ENCODE measurements at regions not wholly inside any gene's neighbourhood (a gene's known extent, or its start where the extent isn't known, plus 50 kb on each side); places are given as distances from the start of the nearest gene placed in this dataset.

DNA sequence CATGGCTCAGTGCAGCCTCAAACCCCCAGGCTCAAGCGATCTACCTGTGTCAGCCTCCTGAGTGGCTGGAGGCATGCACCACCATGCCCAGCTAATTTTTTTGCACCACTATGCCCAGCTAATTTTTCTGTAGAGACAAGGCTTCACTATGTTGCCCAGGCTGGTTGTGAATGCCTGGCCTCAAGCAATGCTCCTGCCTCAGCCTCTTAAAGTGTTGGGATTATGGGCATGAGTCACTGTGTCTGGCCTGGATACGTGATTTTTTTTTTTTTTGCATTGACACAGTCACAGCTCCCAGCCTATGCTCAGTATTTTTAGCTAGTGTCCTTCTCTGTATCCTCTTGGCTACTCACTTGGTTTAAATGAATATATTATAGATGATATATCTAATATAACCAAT, 377.0 kb upstream of the TNRC6C start:
- no peak for DNase-seq (ENCODE audit: low spot score)

DNA sequence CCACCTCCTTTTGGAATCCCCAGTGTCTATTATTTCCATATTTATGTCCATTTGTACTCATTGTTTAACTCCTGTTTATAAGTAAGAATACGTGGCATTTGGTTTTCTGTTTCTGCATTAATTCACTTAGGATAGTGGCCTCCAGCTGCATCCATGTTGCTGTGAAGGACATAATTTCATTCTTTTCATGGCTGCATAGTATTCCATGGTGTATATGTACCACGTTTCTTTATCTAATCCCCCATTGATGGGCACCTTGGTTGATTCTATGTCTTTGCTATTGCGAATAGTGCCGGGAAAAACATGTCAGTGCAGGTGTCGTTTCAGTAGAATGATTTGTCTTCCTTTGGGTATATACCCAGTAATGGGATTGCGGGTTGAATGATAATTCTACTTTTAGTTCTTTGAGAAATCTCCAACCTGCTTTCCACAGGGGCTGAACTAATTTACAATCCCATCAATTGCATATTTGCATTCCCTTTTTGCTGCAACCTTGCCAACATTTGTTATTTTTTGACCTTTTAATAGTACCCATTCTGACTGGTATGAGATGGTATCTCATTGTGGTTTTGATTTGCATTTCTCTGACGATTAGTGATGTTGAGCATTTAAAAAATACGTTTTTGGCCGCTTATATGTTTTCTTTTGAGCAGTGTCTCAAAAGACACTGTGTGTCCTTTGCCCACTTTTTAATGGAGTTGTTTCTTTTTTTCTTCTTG, 373.2 kb upstream of the TNRC6C start:
- DNase-seq (ENCODE audit: low spot score) (no peak), ATAC-seq (no peak)

More for the DNA sequence above, 377.0 kb upstream of the TNRC6C start:
- ATAC-seq: no peak

DNA sequence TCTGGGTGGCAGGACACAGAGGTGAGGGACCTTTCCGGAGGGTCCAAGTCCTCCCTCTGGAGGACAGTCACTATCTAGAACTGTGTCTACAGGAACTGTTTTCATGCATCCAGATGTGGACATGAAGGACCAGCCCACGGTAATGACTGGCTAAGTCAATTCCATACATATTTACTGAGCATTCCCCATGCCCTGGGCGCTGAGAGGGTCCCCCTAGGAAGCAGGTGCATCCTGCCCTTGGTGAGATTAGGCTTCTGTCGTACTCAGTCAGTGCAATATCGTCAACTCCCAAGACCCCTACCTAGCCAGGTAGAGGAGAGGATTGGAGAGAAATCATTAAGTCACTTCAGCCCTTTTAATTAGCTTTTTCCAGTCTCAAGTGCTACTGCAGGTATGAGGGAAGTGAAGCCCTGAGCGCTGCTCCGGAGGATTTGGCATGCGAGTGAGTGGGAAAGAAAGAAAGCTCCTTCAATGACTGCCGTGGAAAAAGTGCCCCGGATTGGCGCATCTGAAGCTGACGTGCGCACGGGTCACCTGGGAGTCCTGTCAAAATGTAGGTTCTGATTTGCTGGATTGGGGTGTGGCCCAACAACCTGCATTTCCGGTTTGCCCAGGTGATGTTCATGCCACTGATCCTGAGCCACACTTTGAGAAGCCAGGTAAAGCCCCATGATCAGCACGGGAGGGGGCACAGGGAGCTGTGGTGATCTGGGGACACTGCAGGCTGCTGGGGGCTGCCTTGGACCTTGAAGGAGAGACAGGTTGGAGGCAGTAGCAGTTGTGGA, 367.4 kb upstream of the TNRC6C start:
- no peak for DNase-seq (ENCODE audit: low spot score)
- no peak for ATAC-seq

DNA sequence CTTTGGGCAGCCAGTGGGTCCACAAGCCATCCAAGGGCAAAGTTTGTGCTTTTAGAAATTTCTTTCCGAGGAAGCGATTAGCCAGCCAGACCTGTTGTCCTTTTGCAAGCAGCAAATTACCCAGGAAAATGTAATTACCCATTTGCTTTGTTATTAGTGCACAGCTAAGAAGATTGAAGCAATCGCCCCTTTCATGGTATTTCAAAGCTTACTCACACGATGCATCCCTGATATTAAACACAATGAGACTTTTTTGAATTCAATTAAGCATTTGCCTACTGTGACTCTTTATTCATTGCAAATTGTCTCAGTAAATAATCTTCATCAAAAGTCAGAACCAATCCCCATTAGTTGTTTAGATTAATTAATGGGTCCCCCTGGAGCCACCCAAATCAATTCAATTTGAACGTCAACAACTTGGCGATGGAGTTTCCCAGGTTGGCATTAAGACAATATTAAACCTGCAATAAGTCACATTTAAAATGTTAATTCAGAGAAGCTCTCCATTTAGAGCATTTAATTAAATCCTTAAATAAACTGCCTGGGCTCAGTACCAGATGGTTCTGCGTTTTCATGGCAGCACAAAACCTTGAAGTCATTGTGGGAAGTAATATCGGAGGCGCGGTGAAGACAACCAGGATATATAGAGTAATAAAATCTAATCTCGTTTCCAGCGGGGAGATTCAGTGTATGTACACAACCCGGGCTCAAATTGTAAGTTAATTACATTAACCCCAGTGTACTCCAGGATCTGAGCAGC, 366.2 kb upstream of the TNRC6C start:
- no peak for DNase-seq (ENCODE audit: low spot score)
- ATAC-seq: no peak

DNA sequence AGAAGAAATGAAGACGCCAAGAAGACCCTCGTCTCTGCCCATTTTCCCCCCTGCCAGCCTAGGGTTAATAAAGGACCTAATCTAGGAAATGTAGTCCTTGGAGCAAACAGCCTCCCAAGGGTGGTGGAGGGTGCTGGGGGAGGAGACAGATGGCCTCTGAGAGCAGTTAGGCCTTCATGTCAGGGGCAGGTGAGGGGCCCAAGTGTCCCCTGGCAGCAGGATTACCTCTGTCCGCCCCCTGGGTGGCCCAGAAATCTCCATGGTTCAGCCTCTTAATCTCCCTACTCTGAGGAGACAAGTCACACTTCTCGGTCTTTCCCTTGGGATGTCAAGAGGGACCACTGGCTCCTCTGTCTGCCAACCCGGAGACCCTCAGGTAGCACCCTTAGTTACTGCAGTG, 365.4 kb upstream of the TNRC6C start:
- ATAC-seq (no peak), DNase-seq (ENCODE audit: low spot score) (no peak)

DNA sequence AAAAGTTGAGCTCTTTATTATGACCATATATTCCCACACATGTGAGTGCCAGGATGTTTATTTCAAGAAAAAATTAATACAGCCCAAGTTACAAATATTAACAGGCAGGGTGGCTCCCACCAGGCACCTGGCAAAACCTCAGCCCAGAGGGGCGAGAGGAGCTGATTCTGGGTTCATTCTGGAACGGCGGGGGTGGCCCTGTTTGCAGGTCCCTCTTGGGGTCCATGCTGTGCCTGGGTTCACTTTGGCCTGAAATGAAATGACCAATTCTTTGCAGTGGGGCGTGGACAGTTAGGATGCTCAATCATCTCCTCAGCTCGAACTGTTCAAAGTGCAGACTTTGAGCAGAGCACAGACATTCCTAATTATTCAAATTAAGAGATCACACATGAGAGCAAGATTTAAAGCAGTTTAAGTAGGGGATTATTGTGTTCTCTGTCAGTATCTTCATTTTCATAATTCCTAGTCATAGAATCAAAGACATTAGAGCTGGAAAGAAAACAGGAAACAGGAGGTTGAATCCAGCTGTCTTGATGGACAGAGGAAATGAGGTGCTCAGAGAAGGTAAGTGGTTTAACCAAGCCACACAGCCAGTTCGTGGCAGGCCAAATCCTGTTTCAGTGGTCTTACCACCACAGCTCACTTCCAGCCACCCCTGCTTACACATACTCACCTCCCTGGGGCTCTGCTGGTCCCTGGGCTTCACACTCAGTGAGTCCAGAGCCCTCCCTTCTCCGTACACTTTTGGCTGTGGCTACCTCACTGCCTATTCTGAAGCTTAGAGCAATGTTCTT, 363.9 kb upstream of the TNRC6C start:
- DNase-seq (ENCODE audit: low spot score) (no peak), ATAC-seq (no peak)

DNA sequence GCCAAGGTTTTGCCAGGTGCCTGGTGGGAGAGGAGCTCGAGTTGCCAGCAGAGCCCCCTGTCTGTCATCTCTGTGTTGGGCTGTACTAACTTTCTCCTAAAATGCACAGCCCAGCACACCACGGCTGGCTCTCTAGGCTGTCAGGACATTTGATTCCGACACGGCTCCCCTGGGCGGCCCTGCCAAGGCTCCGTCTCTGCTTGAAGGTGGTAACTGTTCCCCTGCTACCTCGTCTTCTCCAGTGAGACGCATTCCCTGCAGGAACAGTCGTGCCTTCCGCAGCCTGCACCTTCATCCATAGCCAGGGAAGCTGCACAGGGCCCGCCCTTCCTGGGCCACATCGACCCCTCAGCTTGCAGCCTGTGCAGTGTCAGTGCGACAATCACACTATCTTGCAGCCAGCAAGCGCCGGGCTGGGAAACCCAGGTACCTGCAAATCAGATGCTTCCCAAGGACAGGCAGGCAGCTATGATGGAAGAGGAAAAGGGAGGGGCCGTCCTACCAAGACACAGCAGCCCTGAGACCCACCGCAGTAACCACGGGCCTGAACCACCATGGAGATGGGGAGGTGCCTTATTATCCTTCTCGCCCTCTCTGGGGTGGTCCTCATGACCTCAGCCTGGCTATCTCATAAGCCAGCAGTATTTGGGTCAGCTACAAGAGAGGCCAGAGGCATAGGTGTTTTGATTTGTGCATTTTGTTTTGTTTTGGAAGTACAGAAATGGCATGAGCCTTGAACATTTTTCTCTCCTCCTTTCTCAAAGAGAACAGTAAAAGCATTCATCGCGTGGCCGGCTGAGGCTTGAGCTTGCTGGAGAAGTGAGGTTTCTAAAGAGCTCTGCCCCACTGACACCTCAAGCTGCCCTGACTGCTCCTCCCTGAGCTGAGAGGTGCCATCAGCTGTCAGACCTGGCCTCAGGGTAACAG, 361.7 kb upstream of the TNRC6C start:
- DNase-seq (ENCODE audit: low spot score) (no peak), ATAC-seq (no peak)

DNA sequence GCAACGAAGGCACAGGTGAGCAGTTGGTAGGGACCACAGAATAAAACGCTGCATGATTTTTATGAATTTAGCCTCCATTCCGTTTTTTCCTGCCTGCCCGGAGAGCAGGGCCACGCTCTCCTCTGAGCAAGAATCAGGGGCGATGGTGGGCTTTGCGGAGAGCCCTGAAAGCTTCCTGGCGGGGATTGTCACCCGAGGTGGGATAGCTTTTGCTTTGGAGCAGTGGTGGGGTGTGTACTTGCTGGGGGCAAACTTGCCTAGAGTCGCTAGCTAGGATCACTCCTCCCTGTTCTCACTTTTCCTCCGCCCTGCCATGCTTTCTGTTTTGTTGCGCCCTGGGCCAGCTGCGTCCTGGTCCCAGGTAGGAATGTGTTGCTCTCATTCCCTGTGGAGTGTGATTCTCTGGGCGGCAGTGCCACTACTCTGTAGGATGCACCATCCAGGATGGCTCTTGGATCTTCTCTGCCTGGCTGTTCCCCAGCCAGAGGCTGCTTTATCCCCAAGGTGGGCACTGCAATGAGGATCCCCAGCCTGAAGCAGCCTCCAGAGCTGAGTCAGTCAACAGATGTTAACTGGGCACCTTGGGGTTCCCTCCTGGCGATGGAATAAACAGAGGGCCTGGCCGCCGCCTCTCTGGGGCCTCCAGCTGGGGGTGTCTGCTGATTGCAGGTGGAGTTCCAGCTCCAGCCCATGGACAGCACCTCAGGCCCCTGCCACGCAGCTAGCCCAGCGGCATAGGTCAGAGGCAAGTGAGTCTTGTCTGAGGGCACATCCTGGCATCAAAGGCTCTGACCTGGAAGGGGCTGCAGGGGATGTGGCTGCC, 360.9 kb upstream of the TNRC6C start:
- ATAC-seq (no peak), DNase-seq (ENCODE audit: low spot score) (no peak)

DNA sequence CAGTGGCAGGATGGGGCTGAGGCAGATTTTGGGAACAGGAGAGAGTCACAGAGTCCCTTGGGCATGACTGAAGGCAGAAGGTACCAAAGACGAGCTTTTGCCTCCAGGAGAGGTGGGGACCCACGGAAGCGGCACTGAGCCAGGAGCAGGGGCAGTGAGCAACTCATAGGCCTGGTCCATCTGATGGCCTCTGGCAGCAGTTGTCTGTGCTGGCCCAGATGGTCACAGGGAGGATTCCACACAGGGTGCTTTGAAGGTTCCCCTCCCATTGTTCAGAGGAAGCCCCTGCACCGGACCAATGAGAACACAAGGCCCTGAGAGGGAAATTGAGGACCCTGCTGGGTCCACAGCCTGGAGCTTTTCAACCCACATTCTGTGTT, 360.3 kb upstream of the TNRC6C start:
- DNase-seq (ENCODE audit: low spot score) (no peak), ATAC-seq (no peak)

DNA sequence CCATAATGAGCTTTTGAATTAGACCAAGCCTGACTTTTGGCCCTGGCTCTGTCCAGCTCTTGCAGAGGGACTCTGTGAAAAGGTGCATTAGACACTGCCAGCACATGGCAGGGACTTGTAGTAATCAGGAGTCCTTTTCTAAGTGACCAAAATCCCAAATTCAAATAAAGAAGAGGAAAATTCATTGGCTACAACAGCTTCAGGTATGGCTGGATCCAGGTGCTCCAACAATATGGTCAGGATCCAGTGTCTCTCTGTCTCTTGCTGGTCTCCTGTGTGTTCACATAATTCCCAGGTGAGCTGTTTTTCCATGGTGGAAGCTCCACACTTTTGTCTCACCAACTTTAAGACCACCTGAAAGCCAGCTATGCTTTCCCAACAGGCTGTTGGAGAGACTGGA, 358.8 kb upstream of the TNRC6C start:
- DNase-seq (ENCODE audit: low spot score): no peak
- ATAC-seq: no peak

DNA sequence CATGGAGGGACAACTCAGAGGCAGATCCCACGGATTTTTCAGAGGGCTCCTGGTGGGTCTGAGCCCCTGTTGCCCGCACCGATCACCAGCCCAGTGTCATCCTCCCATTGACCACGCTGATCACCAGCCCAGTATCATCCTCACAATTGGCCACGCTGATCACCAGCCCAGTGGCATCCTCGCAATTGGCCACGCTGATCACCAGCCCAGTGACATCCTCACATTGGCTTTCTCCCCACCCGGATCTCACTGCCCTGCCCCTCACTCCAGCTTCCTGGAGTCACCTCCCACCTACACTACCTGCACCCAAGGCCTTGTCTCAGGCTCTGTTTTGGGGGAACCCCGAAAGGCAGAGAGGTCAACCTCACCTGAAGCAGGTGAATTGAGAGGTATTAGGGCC, 358.2 kb upstream of the TNRC6C start:
- ATAC-seq (no peak), DNase-seq (ENCODE audit: low spot score) (no peak)

DNA sequence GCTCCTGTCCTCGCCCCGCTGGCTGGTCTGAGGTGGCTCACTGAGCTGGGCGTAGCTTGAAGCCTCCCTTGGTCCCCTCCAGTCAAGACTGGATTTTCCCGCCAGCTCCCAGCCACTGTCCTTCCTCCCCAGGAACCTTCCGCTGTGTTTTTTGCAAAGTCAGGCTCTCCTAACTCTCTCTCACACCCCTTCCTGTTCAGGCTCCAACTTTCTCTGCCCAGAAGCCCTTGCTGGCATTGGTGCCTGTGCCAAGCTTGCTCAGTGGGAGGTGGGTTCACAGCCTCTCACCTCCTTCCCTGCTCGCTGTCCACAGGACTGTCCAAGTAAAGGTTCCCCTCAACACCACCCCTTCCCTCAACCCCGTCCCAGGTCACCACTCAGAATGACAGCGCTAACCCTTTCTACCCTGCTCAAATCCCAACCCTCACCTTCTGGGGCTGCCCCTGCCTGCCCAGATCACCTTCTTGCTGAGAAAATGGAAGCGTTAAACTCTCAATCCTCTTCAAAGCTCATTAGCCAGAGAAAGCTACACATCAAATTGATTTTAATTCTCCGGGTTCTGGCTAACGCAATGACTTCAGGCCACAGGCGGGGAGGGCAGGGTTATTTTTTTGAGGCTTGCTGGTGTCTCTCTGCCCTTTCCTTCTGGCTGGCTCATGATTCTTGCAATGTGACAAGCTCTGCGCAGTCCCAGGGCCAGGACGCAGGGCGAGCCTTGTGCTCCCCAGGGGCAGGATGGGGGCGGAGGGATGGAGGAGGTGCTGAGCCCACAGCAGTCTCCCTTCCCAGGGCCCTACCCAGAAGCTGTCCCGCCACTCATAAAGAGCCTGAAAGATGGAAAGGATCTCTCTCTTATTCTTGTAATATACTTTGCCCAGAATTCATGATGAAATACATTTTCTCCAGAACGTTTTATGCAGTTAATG, 357.2 kb upstream of the TNRC6C start:
- ATAC-seq: no peak
- DNase-seq (ENCODE audit: low spot score): peak; percentile 30

DNA sequence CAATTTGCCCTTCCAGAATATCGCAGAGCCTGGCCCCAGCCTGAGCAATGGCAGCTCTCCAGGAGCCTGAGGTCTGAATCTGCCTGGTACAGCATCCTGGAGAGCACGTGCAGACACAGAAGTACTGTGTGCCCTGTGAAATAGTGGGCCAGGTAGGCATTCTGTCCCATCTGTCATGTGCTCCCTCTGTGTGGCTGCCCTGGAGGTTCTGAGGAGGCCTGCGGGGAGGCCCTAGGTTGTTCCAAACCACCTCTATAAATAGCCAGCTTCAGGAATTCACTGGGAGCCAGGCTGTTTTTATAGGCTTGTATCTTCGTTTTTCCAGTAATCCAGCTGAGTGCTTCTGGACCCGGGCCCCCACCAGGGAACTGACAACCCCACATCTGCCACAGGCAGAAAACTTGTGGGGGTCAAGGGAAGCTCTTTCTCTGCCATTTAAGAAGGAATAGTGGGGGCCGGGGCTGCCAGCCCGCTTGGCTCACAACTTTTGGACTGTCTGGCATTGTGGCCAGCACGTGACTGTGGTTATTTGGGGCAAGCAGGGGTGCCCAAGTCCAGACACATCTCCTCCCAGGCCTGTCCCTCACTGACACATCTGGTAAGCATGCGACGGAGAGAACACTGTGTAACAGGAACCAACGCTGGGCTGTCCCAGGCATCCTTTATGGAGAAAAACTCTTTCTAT, 356.3 kb upstream of the TNRC6C start:
- DNase-seq (ENCODE audit: low spot score) (peak; percentile 33), ATAC-seq (no peak)

DNA sequence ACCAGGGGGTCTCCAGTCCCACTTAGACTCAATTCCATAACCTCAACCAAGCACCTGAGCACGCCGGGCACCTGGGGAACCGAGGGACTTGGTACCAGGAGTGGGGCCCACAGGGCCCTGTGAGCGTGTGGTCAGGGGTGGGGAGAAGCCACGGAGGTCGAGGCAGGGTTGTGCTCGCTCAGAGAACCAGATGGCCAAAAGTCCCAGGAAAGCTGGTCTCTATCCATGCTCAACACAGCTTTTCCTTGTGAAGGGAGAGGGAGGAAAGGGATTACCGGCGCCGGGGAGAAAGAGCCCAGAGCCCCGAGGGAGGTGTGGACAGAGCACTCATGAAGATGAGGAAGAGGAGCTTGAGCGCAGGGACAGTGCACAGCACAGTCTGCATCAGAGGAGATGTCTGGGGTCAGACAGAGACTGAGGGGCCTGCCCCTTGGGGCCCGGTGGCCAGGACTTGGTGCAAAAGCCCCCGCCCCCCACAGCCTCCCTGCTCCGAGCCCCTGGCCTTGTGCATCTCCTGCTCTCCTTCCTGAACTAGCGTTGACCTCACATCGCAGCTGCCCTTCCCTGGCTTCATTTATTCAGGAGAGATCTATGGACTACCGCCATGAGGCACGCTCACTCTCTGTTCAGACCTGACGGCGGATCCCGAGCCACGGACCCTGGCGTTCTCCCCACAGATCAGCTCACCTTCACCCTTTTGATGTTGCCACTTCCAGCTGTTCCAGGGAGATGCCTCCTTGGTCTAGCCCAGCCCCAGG, 355.4 kb upstream of the TNRC6C start:
- DNase-seq (ENCODE audit: low spot score) (peak; percentile 33), ATAC-seq (no peak)

DNA sequence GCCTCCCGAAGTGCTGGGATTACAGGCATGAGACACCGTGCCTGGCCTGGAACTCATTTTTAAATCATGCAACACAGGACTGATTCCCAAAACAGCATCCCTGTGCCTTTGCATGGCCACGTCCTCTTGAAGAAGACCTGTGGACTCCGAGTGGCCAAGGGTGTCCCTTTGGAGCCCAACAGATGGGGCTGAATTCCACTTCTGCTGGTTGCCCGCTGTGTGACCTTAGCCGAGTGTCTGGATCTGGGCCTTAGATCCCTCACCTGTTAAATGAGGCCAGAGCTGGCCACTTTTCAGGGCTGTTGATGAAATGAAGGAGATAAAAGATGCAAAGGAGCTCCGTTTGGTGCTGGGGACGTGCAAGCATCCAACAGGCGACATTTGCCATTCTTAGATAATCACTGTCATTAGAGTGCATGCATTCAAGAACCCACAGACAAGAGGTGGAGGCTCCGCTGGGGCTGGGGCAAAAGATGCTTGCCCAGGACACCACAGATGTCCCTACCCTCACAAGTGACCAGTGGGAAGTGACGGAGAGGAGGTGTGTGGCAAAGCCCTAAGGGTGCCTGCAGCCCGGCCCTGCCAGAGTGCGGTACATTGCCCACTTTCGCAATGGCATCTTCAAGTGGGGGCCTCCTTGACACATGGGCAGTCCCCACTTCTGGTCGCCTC, 354.1 kb upstream of the TNRC6C start:
- DNase-seq (ENCODE audit: low spot score) (peak; percentile 29), ATAC-seq (no peak)

DNA sequence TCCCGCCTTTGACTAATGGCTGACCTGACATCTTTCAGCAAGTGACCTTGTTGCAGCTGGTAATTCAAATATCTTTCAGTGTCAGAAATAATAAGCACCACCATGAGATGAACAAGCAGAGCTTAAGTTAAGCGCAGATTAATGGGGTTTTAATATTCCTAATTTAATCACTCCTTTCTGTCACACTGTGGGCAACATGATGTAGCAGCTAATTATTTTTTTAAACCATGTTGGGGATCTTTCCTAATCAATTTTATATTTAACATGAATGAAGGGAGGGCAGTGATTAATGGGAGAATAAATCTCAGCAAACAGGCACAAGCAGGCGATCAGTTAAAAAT, 353.6 kb upstream of the TNRC6C start:
- ATAC-seq: no peak
- no peak for DNase-seq (ENCODE audit: low spot score)
